ENCODE measurements at regions not wholly inside any gene's neighbourhood (a gene's known extent, or its start where the extent isn't known, plus 50 kb on each side); places are given as distances from the start of the nearest gene placed in this dataset.

- TF ChIP-seq REST (IDR thresholded peaks at IDR 0.05; ENCODE audit: low read depth, low read length), result no peak
Measured at GRCh38 chr2:64390586-64390985, 63.4 kb upstream of the LGALSL start (continued).

GRCh38 chr2:64391424-64391823, 62.5 kb upstream of the LGALSL start:
- CTCF ChIA-PET, result interaction anchor here (1.4 kb wide), 1 partner anchor 131 kb away, joined by 3 read pairs; no protein-coding TSS in a partner anchor
- Histone ChIP-seq H3F3A (replicated peaks; ENCODE audit: insufficient read depth) (no peaks in the 10 kb centered on the region), H3K36me3 (replicated peaks in 1 of 2; ENCODE audit: control insufficient read depth in 1 of 2, insufficient read depth in 2 of 2, low read length in 1 of 2) (no peaks in the 10 kb centered on the region), H2AFZ (ENCODE audit: low read depth) (no peak overlapping the region), H3K4me2 (no peak overlapping the region), H3K27ac (ENCODE audit: low read depth in 2 of 2, low read length in 1 of 2) (no peak overlapping the region), H3K4me3 (ENCODE audit: low read depth in 2 of 2, low read length in 1 of 2) (no peak overlapping the region), H3K9me3 (peaks cover 12% of the 10 kb centered on the region; the same call in 1 of the 2 replicates), H3K27me3 (ENCODE audit: insufficient read depth) (no peaks in the 10 kb centered on the region), H3K4me1 (ENCODE audit: control insufficient read depth in 1 of 2, insufficient read depth in 2 of 2, low read depth in 1 of 2, low read length in 1 of 2) (no peaks in the 10 kb centered on the region; a peak in 1 of 4 replicates), H4K20me1 (ENCODE audit: insufficient read depth) (no peaks in the 10 kb centered on the region), H3K9ac (no peak overlapping the region), H3K9me2 (no peaks in the 10 kb centered on the region), H3K79me2 (ENCODE audit: insufficient read depth) (no peaks in the 10 kb centered on the region)
- POLR2A ChIA-PET, result no interaction called here
- 3% methylated on average over 2 of the region's 2 CpGs for WGBS (ENCODE audit: low lambda C conversion rate)
- DNase-seq, result no peak
- no peak for TF ChIP-seq SMC3 (IDR thresholded peaks at IDR 0.05; ENCODE audit: low read depth, low read length)
- TF ChIP-seq REST (IDR thresholded peaks at IDR 0.05; ENCODE audit: low read depth, low read length), result no peak
- TF ChIP-seq TEAD4 (IDR thresholded peaks at IDR 0.05; ENCODE audit: borderline replicate concordance, insufficient read depth), result no peak
- no peak for TF ChIP-seq EP300 (IDR thresholded peaks at IDR 0.05; ENCODE audit: borderline replicate concordance in 1 of 2, low read depth in 1 of 2, low read length in 1 of 2)
- no peak for TF ChIP-seq NRF1 (IDR thresholded peaks at IDR 0.05; ENCODE audit: low read depth, low read length)
- TF ChIP-seq USF1 (IDR thresholded peaks at IDR 0.05; ENCODE audit: borderline replicate concordance, low read depth), result no peak
- TF ChIP-seq RAD21 (IDR thresholded peaks at IDR 0.05; ENCODE audit: low read length), result no peak
- TF ChIP-seq GATA2 (CRISPR knock-in tag; IDR thresholded peaks at IDR 0.05), result no peak
- TF ChIP-seq RCOR1 (IDR thresholded peaks at IDR 0.05; ENCODE audit: low read length), result no peak
- no peak for TF ChIP-seq ZBTB33 (IDR thresholded peaks at IDR 0.05; ENCODE audit: borderline replicate concordance, low read depth)
- TF ChIP-seq POLR2AphosphoS5 (IDR thresholded peaks at IDR 0.05; ENCODE audit: low read depth, low read length), result no peak
- no peak for TF ChIP-seq PBX3 (IDR thresholded peaks at IDR 0.05)
- TF ChIP-seq USF2 (IDR thresholded peaks at IDR 0.05; ENCODE audit: borderline replicate concordance, low read depth, low read length), result no peak
- no peak for TF ChIP-seq SIN3A (IDR thresholded peaks at IDR 0.05; ENCODE audit: borderline replicate concordance, low read depth, low read length)
- TF ChIP-seq FOXM1 (IDR thresholded peaks at IDR 0.05; ENCODE audit: low read depth), result no peak
- TF ChIP-seq NFIC (IDR thresholded peaks at IDR 0.05; ENCODE audit: borderline replicate concordance), result no peak

All from SK-N-SH (cell line).